ENCODE measurements at regions not wholly inside any gene's neighbourhood (a gene's known extent, or its start where the extent isn't known, plus 50 kb on each side); places are given as distances from the start of the nearest gene placed in this dataset.

DNA sequence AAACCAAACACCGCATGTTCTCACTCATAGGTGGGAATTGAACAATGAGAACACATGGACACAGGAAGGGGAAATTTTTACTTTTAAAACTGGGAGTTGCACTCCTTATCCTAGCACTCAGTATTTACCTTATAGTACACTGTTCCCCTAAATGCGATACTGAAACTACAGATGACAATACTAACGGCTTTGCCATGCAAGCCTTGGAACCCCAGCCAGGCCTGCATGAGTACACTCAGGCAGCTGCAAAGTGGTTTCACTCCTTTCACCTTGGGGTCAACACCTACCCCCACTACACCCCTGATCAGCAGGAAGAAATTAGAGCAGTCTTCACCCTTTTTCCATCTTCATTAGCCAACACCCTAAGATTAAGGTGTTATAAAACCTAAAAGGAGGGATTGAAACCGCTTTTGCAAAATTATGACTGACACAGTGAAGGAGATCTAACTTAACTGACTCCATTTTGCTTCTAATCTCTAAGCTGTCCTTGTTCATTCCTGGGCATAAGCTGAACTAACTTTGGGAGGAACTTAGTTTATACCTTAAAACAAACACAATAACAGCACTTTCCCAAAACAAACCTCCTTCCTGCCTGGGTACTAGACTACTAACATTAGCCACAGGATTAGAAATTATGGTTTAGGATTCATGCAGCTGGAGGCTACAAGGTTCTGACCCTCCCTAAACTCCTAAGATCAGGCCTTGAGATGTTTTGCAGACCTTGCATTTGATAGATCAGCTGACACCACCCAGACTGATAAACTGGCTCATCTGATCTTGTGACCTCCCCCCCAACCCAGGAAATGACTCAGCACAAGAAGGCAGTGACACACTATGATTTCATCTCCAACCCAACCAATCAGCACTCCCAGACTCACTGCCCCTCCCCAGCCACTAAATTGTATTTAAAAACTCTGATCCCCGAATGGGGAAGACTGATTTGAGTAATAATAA is 452.1 kb upstream of the PPP2R3A start (continued):
- TF ChIP-seq, protein P1, sequence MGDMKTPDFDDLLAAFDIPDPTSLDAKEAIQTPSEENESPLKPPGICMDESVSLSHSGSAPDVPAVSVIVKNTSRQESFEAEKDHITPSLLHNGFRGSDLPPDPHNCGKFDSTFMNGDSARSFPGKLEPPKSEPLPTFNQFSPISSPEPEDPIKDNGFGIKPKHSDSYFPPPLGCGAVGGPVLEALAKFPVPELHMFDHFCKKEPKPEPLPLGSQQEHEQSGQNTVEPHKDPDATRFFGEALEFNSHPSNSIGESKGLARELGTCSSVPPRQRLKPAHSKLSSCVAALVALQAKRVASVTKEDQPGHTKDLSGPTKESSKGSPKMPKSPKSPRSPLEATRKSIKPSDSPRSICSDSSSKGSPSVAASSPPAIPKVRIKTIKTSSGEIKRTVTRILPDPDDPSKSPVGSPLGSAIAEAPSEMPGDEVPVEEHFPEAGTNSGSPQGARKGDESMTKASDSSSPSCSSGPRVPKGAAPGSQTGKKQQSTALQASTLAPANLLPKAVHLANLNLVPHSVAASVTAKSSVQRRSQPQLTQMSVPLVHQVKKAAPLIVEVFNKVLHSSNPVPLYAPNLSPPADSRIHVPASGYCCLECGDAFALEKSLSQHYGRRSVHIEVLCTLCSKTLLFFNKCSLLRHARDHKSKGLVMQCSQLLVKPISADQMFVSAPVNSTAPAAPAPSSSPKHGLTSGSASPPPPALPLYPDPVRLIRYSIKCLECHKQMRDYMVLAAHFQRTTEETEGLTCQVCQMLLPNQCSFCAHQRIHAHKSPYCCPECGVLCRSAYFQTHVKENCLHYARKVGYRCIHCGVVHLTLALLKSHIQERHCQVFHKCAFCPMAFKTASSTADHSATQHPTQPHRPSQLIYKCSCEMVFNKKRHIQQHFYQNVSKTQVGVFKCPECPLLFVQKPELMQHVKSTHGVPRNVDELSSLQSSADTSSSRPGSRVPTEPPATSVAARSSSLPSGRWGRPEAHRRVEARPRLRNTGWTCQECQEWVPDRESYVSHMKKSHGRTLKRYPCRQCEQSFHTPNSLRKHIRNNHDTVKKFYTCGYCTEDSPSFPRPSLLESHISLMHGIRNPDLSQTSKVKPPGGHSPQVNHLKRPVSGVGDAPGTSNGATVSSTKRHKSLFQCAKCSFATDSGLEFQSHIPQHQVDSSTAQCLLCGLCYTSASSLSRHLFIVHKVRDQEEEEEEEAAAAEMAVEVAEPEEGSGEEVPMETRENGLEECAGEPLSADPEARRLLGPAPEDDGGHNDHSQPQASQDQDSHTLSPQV (IDR thresholded peaks at IDR 0.05) = peak; percentile 97
- peak; percentile 86 for TF ChIP-seq E2F3 (CRISPR knock-in tag; IDR thresholded peaks at IDR 0.05)
- peak; percentile 58; the same call in 1 of the 2 replicates for TF ChIP-seq RFX7 (CRISPR knock-in tag; IDR thresholded peaks at IDR 0.05)
- TF ChIP-seq, protein P2, sequence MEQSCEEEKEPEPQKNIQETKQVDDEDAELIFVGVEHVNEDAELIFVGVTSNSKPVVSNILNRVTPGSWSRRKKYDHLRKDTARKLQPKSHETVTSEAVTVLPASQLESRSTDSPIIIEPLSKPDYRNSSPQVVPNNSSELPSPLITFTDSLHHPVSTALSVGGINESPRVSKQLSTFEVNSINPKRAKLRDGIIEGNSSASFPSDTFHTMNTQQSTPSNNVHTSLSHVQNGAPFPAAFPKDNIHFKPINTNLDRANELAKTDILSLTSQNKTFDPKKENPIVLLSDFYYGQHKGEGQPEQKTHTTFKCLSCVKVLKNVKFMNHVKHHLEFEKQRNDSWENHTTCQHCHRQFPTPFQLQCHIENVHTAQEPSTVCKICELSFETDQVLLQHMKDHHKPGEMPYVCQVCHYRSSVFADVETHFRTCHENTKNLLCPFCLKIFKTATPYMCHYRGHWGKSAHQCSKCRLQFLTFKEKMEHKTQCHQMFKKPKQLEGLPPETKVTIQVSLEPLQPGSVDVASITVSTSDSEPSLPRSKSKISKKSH (CRISPR knock-in tag; IDR thresholded peaks at IDR 0.05) = 0 out of 2 replicates have a peak, but pooled peaks have one; percentile 8
- TF ChIP-seq SNIP1 (IDR thresholded peaks at IDR 0.05; ENCODE audit: low read depth) = no peak
- TF ChIP-seq HMG20B (CRISPR knock-in tag; IDR thresholded peaks at IDR 0.05) = no peak
- TF ChIP-seq ZNF354B (CRISPR knock-in tag; IDR thresholded peaks at IDR 0.05) = peak; percentile 93
- TF ChIP-seq CSDE1 (IDR thresholded peaks at IDR 0.05) = no peak
- TF ChIP-seq, protein P3, sequence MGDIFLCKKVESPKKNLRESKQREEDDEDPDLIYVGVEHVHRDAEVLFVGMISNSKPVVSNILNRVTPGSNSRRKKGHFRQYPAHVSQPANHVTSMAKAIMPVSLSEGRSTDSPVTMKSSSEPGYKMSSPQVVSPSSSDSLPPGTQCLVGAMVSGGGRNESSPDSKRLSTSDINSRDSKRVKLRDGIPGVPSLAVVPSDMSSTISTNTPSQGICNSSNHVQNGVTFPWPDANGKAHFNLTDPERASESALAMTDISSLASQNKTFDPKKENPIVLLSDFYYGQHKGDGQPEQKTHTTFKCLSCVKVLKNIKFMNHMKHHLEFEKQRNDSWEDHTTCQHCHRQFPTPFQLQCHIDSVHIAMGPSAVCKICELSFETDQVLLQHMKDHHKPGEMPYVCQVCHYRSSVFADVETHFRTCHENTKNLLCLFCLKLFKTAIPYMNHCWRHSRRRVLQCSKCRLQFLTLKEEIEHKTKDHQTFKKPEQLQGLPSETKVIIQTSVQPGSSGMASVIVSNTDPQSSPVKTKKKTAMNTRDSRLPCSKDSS (IDR thresholded peaks at IDR 0.05; ENCODE audit: low read depth, partially characterized antibody) = no peak
- TF ChIP-seq CC2D1A (IDR thresholded peaks at IDR 0.05) = 0 out of 2 replicates have a peak, but pooled peaks have one; percentile 30
- no peak for TF ChIP-seq MYNN (IDR thresholded peaks at IDR 0.05)
- TF ChIP-seq MYNN (CRISPR knock-in tag; IDR thresholded peaks at IDR 0.05) = no peak
- TF ChIP-seq DACH1 (IDR thresholded peaks at IDR 0.05; ENCODE audit: partially characterized antibody) = peak; percentile 44
- TF ChIP-seq, protein P4, sequence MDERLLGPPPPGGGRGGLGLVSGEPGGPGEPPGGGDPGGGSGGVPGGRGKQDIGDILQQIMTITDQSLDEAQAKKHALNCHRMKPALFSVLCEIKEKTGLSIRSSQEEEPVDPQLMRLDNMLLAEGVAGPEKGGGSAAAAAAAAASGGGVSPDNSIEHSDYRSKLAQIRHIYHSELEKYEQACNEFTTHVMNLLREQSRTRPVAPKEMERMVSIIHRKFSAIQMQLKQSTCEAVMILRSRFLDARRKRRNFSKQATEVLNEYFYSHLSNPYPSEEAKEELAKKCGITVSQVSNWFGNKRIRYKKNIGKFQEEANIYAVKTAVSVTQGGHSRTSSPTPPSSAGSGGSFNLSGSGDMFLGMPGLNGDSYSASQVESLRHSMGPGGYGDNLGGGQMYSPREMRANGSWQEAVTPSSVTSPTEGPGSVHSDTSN (CRISPR knock-in tag; IDR thresholded peaks at IDR 0.05; ENCODE audit: low read depth) = no peak
- TF ChIP-seq, protein P4 (tag; conservative IDR thresholded peaks at IDR 0.05; ENCODE audit: low read depth) = peak; percentile 45; the same call in 1 of the 2 replicates
- peak; percentile 84 for TF ChIP-seq ATF7 (IDR thresholded peaks at IDR 0.05)
- TF ChIP-seq SMARCE1 (IDR thresholded peaks at IDR 0.05) = 0 out of 2 replicates have a peak, but pooled peaks have one; percentile 26
- no peak for TF ChIP-seq ZBED1 (IDR thresholded peaks at IDR 0.05)

Measured in K562 (cell line).